ENCODE measurements at regions not wholly inside any gene's neighbourhood (a gene's known extent, or its start where the extent isn't known, plus 50 kb on each side); places are given as distances from the start of the nearest gene placed in this dataset.

GRCh38 chr10:129341087-129341486 is 126.0 kb upstream of the MGMT start:
- Histone ChIP-seq H3K4me2 (ENCODE audit: insufficient read depth, low read length, poor library complexity, severe bottlenecking) (no peak overlapping the region), H3K4me1 (ENCODE audit: control insufficient read depth in 2 of 2, insufficient read depth in 1 of 2, low read depth in 1 of 2, low read length in 2 of 2) (peaks cover 0 to 3% of the 10 kb centered on the region in 2 donors), H3K9me3 (replicated peaks in 1 of 2; ENCODE audit: control insufficient read depth in 2 of 2, insufficient read depth in 1 of 2, low read depth in 1 of 2, low read length in 2 of 2) (peaks cover 0 to 3% of the 10 kb centered on the region in 2 donors), H4K8ac (ENCODE audit: low read depth, low read length) (no peak overlapping the region), H3K18ac (ENCODE audit: low read length) (no peak overlapping the region), H2BK15ac (ENCODE audit: low read length) (no peak overlapping the region), H3K27ac (replicated peaks; ENCODE audit: low read length) (no peak overlapping the region), H2BK12ac (ENCODE audit: low read length) (no peak overlapping the region), H2BK120ac (ENCODE audit: low read depth, low read length) (no peak overlapping the region), H2BK5ac (ENCODE audit: low read length) (no peak overlapping the region), H2AK5ac (ENCODE audit: low read depth, low read length) (no peak overlapping the region), H2AFZ (ENCODE audit: low read length) (no peak overlapping the region), H3K23ac (ENCODE audit: low read depth, low read length, poor library complexity) (no peak overlapping the region), H3K9ac (ENCODE audit: low read depth, low read length, poor library complexity) (no peak overlapping the region), H4K91ac (ENCODE audit: low read depth, low read length, poor library complexity) (no peak overlapping the region), H3K4ac (ENCODE audit: low read length) (no peak overlapping the region), H3K79me1 (ENCODE audit: low read depth, low read length) (no peaks in the 10 kb centered on the region), H3K4me3 (ENCODE audit: low read length in 2 of 2) (no peak overlapping the region), H3K36me3 (replicated peaks in 1 of 2; ENCODE audit: control insufficient read depth in 2 of 2, insufficient read depth in 2 of 2, low read length in 2 of 2) (no peaks in the 10 kb centered on the region), H3K27me3 (ENCODE audit: control insufficient read depth in 3 of 3, insufficient read depth in 3 of 3, low read depth in 1 of 3, low read length in 3 of 3) (no peaks in the 10 kb centered on the region), H3K14ac (ENCODE audit: low read length) (no peak overlapping the region)
- DNase-seq (ENCODE audit: low spot score) = no peak
- WGBS, 2 donors (ENCODE audit: extremely low coverage in 2 of 2, insufficient read length in 2 of 2, insufficient replicate concordance in 1 of 2) = no CpG with 5 or more reads among the region's 5 CpGs

DNA sequence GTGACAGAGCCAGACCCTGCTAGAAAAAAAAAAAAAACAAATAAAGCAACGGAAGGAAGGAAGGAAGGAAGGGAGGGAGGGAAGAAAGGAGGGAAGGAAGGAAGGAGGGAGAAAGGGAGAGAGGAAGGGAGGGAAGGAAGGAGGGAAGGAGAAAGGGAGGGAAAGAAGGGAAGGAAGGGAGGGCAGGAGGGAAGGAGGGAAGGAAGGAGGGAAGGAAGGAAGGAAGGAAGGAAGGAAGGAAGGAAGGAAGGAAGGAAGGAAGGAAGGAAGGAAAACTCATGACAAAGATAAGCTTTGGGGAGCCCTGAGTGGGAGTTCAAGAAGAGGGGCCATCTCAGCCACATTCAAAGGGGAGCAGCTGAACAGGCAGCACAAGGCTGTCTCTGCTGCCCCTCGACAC is 124.7 kb upstream of the MGMT start:
- Histone ChIP-seq H4K8ac (ENCODE audit: low read depth, low read length) (no peak overlapping the region), H2BK120ac (ENCODE audit: low read depth, low read length) (no peak overlapping the region), H3K9ac (ENCODE audit: low read depth, low read length, poor library complexity) (no peak overlapping the region), H2AK5ac (ENCODE audit: low read depth, low read length) (no peak overlapping the region), H3K18ac (ENCODE audit: low read length) (no peak overlapping the region), H3K79me1 (ENCODE audit: low read depth, low read length) (no peaks in the 10 kb centered on the region), H3K36me3 (replicated peaks in 1 of 2; ENCODE audit: control insufficient read depth in 2 of 2, insufficient read depth in 2 of 2, low read length in 2 of 2) (no peaks in the 10 kb centered on the region), H3K14ac (ENCODE audit: low read length) (no peak overlapping the region), H2BK5ac (ENCODE audit: low read length) (no peak overlapping the region), H3K9me3 (replicated peaks in 1 of 2; ENCODE audit: control insufficient read depth in 2 of 2, insufficient read depth in 1 of 2, low read depth in 1 of 2, low read length in 2 of 2) (peaks cover 0 to 3% of the 10 kb centered on the region in 2 donors), H2BK15ac (ENCODE audit: low read length) (no peak overlapping the region), H4K91ac (ENCODE audit: low read depth, low read length, poor library complexity) (no peak overlapping the region), H3K4me1 (ENCODE audit: control insufficient read depth in 2 of 2, insufficient read depth in 1 of 2, low read depth in 1 of 2, low read length in 2 of 2) (peaks cover 0 to 3% of the 10 kb centered on the region in 2 donors), H3K23ac (ENCODE audit: low read depth, low read length, poor library complexity) (no peak overlapping the region), H2AFZ (ENCODE audit: low read length) (no peak overlapping the region), H3K4me3 (ENCODE audit: low read length in 2 of 2) (no peak overlapping the region), H3K4me2 (ENCODE audit: insufficient read depth, low read length, poor library complexity, severe bottlenecking) (no peak overlapping the region), H3K27ac (replicated peaks; ENCODE audit: low read length) (no peak overlapping the region), H3K27me3 (ENCODE audit: control insufficient read depth in 3 of 3, insufficient read depth in 3 of 3, low read depth in 1 of 3, low read length in 3 of 3) (no peaks in the 10 kb centered on the region), H2BK12ac (ENCODE audit: low read length) (no peak overlapping the region), H3K4ac (ENCODE audit: low read length) (no peak overlapping the region)
- DNase-seq (ENCODE audit: low spot score) = no peak
- WGBS, 2 donors (ENCODE audit: extremely low coverage in 2 of 2, insufficient read length in 2 of 2, insufficient replicate concordance in 1 of 2) = no CpG with 5 or more reads among the region's 2 CpGs

DNA sequence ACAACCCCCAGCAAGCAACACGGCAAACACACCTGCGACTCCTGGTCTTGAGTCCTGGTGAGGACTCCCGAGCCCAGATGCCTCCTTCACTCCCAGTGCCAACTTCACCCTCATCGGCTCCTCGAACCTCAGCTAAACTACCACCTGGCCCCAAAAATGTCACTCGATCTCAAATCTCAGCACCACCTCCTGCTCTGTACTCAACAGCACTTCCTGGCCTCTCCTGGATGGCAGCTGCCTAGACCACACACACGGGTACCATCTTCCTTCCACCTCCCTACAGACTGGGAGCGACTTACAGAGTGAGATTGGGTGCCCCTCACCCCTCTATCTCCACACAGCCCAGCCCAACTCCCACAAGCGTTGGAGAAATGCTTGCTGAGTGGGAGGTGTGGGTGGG is 123.9 kb upstream of the MGMT start:
- Histone ChIP-seq H3K9ac (ENCODE audit: low read depth, low read length, poor library complexity) (no peak overlapping the region), H3K4me3 (ENCODE audit: low read length in 2 of 2) (peak overlapping the region in 1 of 2 donors; percentile 37), H4K91ac (ENCODE audit: low read depth, low read length, poor library complexity) (no peak overlapping the region), H3K4me2 (ENCODE audit: insufficient read depth, low read length, poor library complexity, severe bottlenecking) (no peak overlapping the region), H3K9me3 (replicated peaks in 1 of 2; ENCODE audit: control insufficient read depth in 2 of 2, insufficient read depth in 1 of 2, low read depth in 1 of 2, low read length in 2 of 2) (peaks cover 0 to 3% of the 10 kb centered on the region in 2 donors), H3K18ac (ENCODE audit: low read length) (peak overlapping the region; percentile 71), H3K14ac (ENCODE audit: low read length) (no peak overlapping the region), H2BK120ac (ENCODE audit: low read depth, low read length) (no peak overlapping the region), H4K8ac (ENCODE audit: low read depth, low read length) (no peak overlapping the region), H2BK12ac (ENCODE audit: low read length) (peak overlapping the region; percentile 82), H3K23ac (ENCODE audit: low read depth, low read length, poor library complexity) (no peak overlapping the region), H2AK5ac (ENCODE audit: low read depth, low read length) (peak overlapping the region; percentile 72), H3K4me1 (ENCODE audit: control insufficient read depth in 2 of 2, insufficient read depth in 1 of 2, low read depth in 1 of 2, low read length in 2 of 2) (peaks cover 0 to 3% of the 10 kb centered on the region in 2 donors), H3K79me1 (ENCODE audit: low read depth, low read length) (no peaks in the 10 kb centered on the region), H2BK5ac (ENCODE audit: low read length) (no peak overlapping the region), H3K27me3 (ENCODE audit: control insufficient read depth in 3 of 3, insufficient read depth in 3 of 3, low read depth in 1 of 3, low read length in 3 of 3) (no peaks in the 10 kb centered on the region), H3K36me3 (replicated peaks in 1 of 2; ENCODE audit: control insufficient read depth in 2 of 2, insufficient read depth in 2 of 2, low read length in 2 of 2) (no peaks in the 10 kb centered on the region), H2BK15ac (ENCODE audit: low read length) (no peak overlapping the region), H3K27ac (replicated peaks; ENCODE audit: low read length) (no peak overlapping the region), H2AFZ (ENCODE audit: low read length) (no peak overlapping the region), H3K4ac (ENCODE audit: low read length) (no peak overlapping the region)
- no peak for DNase-seq (ENCODE audit: low spot score)
- no CpG with 5 or more reads among the region's 9 CpGs for WGBS, 2 donors (ENCODE audit: extremely low coverage in 2 of 2, insufficient read length in 2 of 2, insufficient replicate concordance in 1 of 2)

GRCh38 chr10:129344103-129344502 is 122.9 kb upstream of the MGMT start:
- H2AK5ac ChIP-seq (ENCODE audit: low read depth, low read length) = no peak overlapping the region
- peak overlapping the region; percentile 27 for H3K9ac ChIP-seq (ENCODE audit: low read depth, low read length, poor library complexity)
- H2BK15ac ChIP-seq (ENCODE audit: low read length) = peak overlapping the region; percentile 69
- H3K18ac ChIP-seq (ENCODE audit: low read length) = peak overlapping the region; percentile 82
- no CpG with 5 or more reads among the region's 15 CpGs for WGBS, 2 donors (ENCODE audit: extremely low coverage in 2 of 2, insufficient read length in 2 of 2, insufficient replicate concordance in 1 of 2)
- no peak overlapping the region for H2AFZ ChIP-seq (ENCODE audit: low read length)
- no peak for DNase-seq (ENCODE audit: low spot score)
- H4K91ac ChIP-seq (ENCODE audit: low read depth, low read length, poor library complexity) = no peak overlapping the region
- peaks cover 0 to 3% of the 10 kb centered on the region in 2 donors for H3K9me3 ChIP-seq (replicated peaks in 1 of 2; ENCODE audit: control insufficient read depth in 2 of 2, insufficient read depth in 1 of 2, low read depth in 1 of 2, low read length in 2 of 2)
- no peak overlapping the region for H3K23ac ChIP-seq (ENCODE audit: low read depth, low read length, poor library complexity)
- H3K27ac ChIP-seq (replicated peaks; ENCODE audit: low read length) = no peak overlapping the region
- H3K14ac ChIP-seq (ENCODE audit: low read length) = no peak overlapping the region
- no peak overlapping the region for H2BK120ac ChIP-seq (ENCODE audit: low read depth, low read length)
- H3K4me1 ChIP-seq (ENCODE audit: control insufficient read depth in 2 of 2, insufficient read depth in 1 of 2, low read depth in 1 of 2, low read length in 2 of 2) = peaks cover 0 to 3% of the 10 kb centered on the region in 2 donors
- H3K4ac ChIP-seq (ENCODE audit: low read length) = no peak overlapping the region
- H2BK5ac ChIP-seq (ENCODE audit: low read length) = no peak overlapping the region
- no peaks in the 10 kb centered on the region for H3K27me3 ChIP-seq (ENCODE audit: control insufficient read depth in 3 of 3, insufficient read depth in 3 of 3, low read depth in 1 of 3, low read length in 3 of 3)
- H2BK12ac ChIP-seq (ENCODE audit: low read length) = peak overlapping the region; percentile 43
- H3K79me1 ChIP-seq (ENCODE audit: low read depth, low read length) = no peaks in the 10 kb centered on the region
- no peak overlapping the region for H3K4me3 ChIP-seq (ENCODE audit: low read length in 2 of 2)
- H3K4me2 ChIP-seq (ENCODE audit: insufficient read depth, low read length, poor library complexity, severe bottlenecking) = no peak overlapping the region
- no peaks in the 10 kb centered on the region for H3K36me3 ChIP-seq (replicated peaks in 1 of 2; ENCODE audit: control insufficient read depth in 2 of 2, insufficient read depth in 2 of 2, low read length in 2 of 2)
- H4K8ac ChIP-seq (ENCODE audit: low read depth, low read length) = no peak overlapping the region

Data from neuronal stem cell (in vitro differentiated cells).